COLO668 (cell line): ENCODE measurements at regions not wholly inside any gene's neighbourhood (a gene's known extent, or its start where the extent isn't known, plus 50 kb on each side); places are given as distances from the start of the nearest gene placed in this dataset.

Source experiments
- DNase-seq: peaks from one replicate; lab custom pipeline; 2025; ENCODE audit not compliant: unreplicated experiment; lab: John Stamatoyannopoulos, UW

- DNase-seq: no peak
Measured at GRCh38 chrX:68997911-68998310, 167.3 kb downstream of the PJA1 start.

DNA sequence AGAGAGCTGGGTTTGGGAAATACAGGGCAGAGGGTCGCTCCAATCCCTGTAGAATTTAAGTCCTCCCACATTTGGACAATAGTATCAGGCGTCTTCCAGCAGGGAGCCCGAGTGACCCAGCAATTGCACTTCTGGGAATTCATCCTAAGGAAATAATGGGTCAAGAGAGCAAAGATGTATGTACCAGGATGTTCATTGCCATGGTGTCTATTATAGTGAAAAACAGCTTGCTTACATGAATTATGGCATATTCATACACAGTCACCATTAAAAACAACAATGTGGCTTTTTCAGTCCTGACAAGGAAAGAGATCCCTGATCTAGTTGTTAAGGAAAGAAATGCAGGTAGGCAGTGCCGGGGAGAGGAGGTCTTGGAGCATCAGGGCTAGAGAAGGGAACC, 167.7 kb downstream of the PJA1 start:
- DNase-seq: no peak

DNA sequence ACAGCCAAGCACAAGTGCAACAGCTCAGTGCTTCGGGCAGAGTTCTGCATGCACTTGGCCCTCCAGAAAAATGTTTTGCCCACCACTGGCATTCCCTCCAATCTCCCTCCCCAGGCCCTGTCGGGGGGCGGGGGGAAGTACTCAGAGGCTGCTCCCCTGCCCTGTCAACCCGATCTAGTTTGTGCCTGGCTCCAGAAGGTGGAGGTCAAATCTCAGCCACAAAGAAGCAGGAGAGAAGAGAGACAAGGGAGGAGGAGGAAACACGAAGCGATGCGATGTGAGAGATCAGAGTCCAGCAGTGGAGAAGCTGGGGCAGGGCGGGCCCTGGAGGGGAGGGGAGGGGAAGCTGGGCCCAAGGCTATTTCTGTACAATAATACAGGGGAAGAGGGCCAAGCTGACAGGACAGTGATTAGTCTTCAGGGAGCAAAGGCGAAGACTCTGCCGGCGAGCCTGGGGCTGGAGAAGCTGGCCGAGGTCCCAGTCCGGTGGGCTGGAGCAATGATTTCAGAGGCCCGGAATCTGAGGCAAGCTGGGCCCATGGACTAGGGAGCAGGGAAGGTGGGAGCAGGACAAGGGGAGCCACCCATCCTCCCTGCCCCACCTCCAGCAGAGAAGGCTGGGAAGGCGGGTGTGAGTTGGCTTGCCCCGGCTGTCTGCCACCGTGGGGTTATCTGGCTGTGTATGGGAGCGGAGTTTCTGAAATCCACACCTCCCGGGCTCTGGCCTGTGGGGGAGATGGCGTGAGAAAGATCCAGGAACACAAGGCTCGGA, 167.1 kb downstream of the EFNB1 start:
- no peak for DNase-seq

DNA sequence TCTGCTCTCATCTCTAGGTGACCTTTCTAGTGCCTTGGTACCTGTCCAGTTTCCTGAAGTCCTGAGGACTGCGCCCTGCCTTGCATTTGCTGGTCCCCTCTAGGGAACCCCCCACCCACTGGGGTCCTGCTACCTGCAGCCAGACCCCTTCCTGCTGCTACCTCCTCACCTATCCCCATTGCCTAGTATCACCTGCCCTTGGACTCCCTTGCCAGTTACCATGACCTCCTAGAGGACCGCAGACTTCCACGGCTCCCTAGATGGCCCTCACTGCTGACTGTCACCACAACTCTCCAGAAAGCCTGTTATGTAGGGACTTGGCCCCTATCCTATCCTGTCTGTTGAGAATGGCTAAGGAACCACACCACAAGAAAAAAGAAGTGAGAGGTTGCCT, 166.6 kb downstream of the EFNB1 start:
- no peak for DNase-seq

GRCh38 chrX:68994891-68995255, 166.1 kb downstream of the EFNB1 start:
- no peak for DNase-seq

DNA sequence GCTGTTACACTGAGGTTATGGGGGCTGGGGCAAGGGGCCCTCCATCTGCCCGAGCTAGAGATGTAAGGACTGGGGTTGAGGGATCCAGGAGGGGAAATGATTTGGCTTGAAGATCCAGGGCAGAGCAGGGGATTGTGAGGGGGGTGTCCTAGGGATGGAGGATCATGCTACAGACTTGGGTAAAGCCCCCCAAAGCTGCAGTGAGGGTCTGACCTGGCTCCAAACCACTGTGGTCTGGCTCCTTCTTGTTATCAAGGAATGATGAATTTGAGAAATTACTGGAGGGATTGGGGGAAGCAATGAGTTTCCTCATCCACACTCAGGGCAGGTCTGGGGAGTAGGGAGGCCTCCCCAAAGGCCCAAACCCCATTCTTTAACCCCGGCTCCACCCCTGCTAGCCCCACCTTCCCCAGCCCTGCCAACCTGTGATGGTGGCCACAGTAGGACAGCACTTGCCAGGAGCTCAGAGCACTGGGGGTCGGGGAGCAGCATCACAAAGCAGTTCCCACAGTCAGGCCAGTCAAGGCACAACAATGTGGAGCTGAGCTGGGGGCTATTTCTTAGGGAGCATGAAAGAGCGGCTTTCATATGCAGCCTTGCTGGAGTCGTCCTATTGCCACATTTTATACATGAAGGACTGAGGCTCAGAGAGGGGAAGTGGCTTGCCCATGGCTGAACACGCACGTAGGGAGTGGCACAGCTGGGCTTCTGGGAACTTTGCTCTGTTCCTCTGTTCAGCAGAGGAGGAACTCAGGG, 165.5 kb downstream of the EFNB1 start:
- DNase-seq: no peak

DNA sequence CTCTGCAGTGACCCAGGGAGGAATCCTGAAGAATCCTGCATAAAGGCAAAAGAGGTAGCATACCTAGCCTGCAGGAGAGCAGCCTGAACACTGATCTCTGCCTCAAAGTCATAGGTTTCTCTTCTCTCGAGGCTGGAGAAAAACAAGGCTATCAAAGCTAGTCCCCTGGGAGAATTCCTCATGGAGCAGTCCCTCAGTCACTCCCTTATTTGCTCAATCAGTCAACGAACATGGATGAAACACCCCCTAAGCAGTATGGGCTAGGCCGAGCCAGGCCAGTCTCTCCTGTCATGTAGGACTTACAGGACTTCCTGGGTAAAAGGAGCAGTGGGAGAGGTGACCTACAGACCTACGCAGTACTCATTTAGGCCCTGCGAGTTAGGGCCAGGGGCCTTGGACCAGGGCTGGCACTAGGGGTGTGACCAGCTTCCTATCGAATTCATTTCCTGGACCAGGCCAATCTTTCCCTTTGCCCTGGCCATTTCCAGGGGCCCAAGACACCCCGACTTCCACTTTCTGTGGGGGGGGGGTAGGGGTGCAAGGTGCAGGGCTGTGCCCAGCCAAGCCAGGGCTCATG, 164.1 kb downstream of the EFNB1 start:
- DNase-seq: no peak

GRCh38 chrX:68991691-68992345, 163.0 kb downstream of the EFNB1 start:
- no peak for DNase-seq

DNA sequence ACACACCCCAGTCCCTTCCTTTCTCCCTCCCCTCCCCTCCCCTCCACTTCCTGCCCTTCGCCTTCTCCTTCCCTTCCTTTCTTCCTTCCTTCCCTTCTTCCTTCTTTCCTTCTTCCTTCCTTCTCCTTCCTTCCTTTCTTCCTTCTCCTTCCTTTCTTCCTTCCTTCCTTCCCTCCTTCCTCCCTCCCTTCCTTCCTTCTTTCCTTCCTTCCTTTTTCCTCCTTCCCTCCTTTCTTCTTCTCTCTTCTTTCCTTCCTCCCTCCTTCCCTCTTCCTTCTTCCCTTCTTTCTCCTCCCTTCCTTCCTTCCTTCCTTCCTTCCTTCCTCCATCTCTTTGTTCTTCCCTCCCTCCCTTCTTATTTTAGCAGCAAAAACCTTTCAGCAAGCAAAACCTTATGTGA, 162.1 kb downstream of the EFNB1 start:
- no peak for DNase-seq

- no peak for DNase-seq
Measured at GRCh38 chrX:68989865-68990606, 161.2 kb downstream of the EFNB1 start.

- DNase-seq: no peak
Measured at GRCh38 chrX:68989456-68989855, 160.6 kb downstream of the EFNB1 start.

GRCh38 chrX:68988865-68989264, 160.0 kb downstream of the EFNB1 start:
- DNase-seq: no peak

DNA sequence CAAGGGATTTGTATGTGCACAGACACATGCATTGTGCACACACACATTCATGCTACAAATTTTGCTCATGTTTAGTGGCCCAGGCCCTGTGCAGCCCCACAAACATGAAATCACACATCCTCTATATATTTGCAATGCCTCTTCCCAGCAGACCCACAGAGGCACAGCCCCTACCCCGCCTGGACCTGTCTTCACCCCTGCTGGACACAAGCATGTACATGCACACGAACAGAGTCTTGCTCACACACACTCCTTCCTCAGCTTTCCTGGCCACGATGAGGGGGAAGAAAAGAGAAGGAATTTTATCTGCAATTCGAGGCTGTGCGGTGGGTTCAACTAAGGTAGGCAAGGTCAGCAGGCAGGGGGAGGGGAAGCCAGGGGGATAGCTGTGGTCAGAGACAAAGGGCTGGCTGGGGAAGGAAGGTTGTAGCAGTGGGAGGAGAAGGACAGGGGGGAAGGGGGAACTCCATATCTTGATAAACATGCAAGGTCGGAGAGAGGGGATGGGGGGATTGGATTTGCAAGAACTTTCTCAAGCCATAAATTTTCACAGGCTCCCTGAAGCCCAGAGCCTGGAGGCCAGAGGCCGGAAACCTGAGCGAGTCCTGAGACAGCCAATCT, 156.4 kb downstream of the EFNB1 start:
- DNase-seq: no peak

GRCh38 chrX:68983004-68983857, 154.4 kb downstream of the EFNB1 start:
- no peak for DNase-seq

GRCh38 chrX:68982476-68982875, 153.7 kb downstream of the EFNB1 start:
- no peak for DNase-seq

DNA sequence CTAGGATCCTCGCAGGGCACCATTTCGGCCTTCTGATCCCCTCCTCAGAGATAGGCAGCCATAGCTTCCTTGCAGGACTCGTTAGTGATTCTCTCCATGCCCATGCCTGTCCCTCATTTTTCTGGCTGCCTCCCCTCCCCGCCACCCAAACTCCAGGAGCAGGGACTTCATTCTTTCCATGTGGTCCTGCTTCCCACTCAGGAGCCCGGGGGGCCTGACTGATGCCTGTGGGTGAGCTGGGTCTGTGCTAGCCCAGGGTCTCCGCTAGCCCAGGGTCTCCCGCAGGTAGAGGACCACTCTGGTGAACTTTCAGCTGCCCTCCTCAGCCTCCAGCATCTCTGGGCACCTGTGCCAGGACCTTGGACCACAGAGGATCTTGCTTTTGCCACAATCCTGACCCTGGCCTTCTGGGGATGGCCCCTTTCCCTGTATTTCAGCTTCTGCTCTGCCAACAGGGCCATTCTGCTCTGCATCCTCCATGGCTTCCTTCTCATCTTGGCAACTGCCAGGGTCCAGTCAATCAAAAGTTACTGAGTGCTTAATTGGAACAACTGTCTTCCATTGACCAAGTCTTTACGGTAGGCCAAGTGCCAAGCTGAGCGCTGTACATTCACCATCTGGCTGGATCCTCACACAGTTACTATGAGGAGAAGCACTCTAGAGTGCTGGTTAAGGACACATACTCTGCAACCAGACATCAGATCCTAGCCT, 152.2 kb downstream of the EFNB1 start:
- DNase-seq: no peak

- DNase-seq: no peak
Measured at GRCh38 chrX:68978655-68979054, 149.8 kb downstream of the EFNB1 start.

DNA sequence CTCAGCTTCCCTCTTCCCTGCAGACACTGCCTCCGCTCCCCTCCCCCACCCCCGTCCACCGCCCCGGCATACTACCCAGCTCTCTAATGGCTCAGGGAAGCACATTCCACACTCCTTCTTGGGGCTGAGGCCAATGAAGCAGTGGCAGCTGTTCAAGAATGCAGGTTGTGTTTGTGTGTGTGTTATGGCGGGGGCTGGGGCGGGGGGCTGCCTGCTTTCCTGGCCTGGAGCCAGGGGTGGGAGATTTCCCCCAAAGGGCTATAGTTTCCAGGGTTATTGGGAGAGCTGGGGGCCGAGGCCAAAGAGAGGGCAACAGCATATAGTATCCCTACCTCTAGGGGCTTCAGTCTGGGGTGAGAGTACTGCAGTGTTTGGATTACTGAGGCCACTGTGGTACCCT, 149.4 kb downstream of the EFNB1 start:
- DNase-seq: no peak

- DNase-seq: no peak
Measured at GRCh38 chrX:68953331-68953730, 124.5 kb downstream of the EFNB1 start.
